GM12878 (cell line): ENCODE measurements at regions not wholly inside any gene's neighbourhood (a gene's known extent, or its start where the extent isn't known, plus 50 kb on each side); places are given as distances from the start of the nearest gene placed in this dataset.

Source experiments
- ATF2 ChIP-seq: IDR thresholded peaks from 2 replicates; pipeline ENCODE4 v1.6.1; 2012; ENCODE audit warnings: low read length, inconsistent platforms
- CBX3 ChIP-seq: fragments of 200-600 bp; sonication (generic); IDR thresholded peaks from 2 replicates; pipeline ENCODE4 v1.6.1; 2016; ENCODE audit warnings: low read depth, borderline replicate concordance
- CUX1 ChIP-seq: IDR thresholded peaks from 2 replicates; pipeline ENCODE4 v1.6.1; 2012; ENCODE audit warnings: improper control_type of control experiment, low read depth, low read length; ENCODE audit not compliant: insufficient replicate concordance
- EP300 ChIP-seq, 2 experiments: fragments of 150-350 bp in 1 of 2; IDR thresholded peaks; 2 replicates each; pipeline ENCODE4 v1.6.1; 2011 to 2012; ENCODE audit warnings: low read depth in 2 of 2, low read length in 2 of 2, borderline replicate concordance in 1 of 2, improper control_type of control experiment in 1 of 2, inconsistent platforms in 1 of 2; ENCODE audit not compliant: control insufficient read depth in 1 of 2
- EZH2 ChIP-seq: IDR thresholded peaks from 2 replicates; pipeline ENCODE4 v1.6.1; 2012; ENCODE audit warnings: low read depth, mild to moderate bottlenecking, control low read depth, inconsistent platforms, low read length, borderline replicate concordance; ENCODE audit not compliant: control insufficient read depth
- POLR2A ChIP-seq: IDR thresholded peaks from 2 replicates; pipeline ENCODE4 v1.6.1; 2011; ENCODE audit warnings: low read depth, mild to moderate bottlenecking, low read length
- RELB ChIP-seq: fragments of 450-650 bp; IDR thresholded peaks from 2 replicates; pipeline ENCODE4 v1.6.1; 2017; ENCODE audit warnings: low read depth, mild to moderate bottlenecking, moderate library complexity
- SPI1 ChIP-seq: IDR thresholded peaks from 2 replicates; pipeline ENCODE4 v1.6.1; 2011; ENCODE audit warnings: low read depth, mild to moderate bottlenecking, low read length, moderate library complexity, borderline replicate concordance; ENCODE audit not compliant: insufficient read depth
- SUZ12 ChIP-seq: fragments of 200-600 bp; sonication (generic); IDR thresholded peaks from one replicate; pipeline ENCODE4 v1.6.1; 2018; ENCODE audit warnings: antibody characterized with exemption, mild to moderate bottlenecking; ENCODE audit not compliant: unreplicated experiment
- ZBTB33 ChIP-seq: fragments of 450-650 bp; IDR thresholded peaks from 2 replicates; pipeline ENCODE4 v1.6.1; 2017; ENCODE audit warnings: mild to moderate bottlenecking

- no peak for TF ChIP-seq ATF2
- TF ChIP-seq ZBTB33, result no peak
- no peak for TF ChIP-seq EP300 (IDR thresholded peaks at IDR 0.05; ENCODE audit: borderline replicate concordance in 1 of 2, control insufficient read depth in 1 of 2, low read depth in 2 of 2, low read length in 2 of 2)
- TF ChIP-seq RELB, result no peak
- no peak for TF ChIP-seq POLR2A
- no peak for TF ChIP-seq CUX1
- TF ChIP-seq SPI1, result no peak
- no peak for TF ChIP-seq EZH2
- no peak for TF ChIP-seq SUZ12
- no peak for TF ChIP-seq CBX3
These were observed 615.2 kb downstream of the TRIML1 start for GRCh38 chr4:188754372-188755002.
